ENCODE measurements at regions not wholly inside any gene's neighbourhood (a gene's known extent, or its start where the extent isn't known, plus 50 kb on each side); places are given as distances from the start of the nearest gene placed in this dataset.

GRCh38 chr5:28214292-28214691 is 1175.9 kb upstream of the CDH9 start:
- TF ChIP-seq EZH2 (IDR thresholded peaks at IDR 0.05; ENCODE audit: low read length, missing control alignments), result no peak
- TF ChIP-seq CTCF (conservative IDR thresholded peaks at IDR 0.05 in 1 of 2, IDR thresholded peaks at IDR 0.05 in 1 of 2; ENCODE audit: low read depth in 1 of 2, low read length in 2 of 2), result no peak

Measured in fibroblast of lung (primary cell).